ENCODE measurements at regions not wholly inside any gene's neighbourhood (a gene's known extent, or its start where the extent isn't known, plus 50 kb on each side); places are given as distances from the start of the nearest gene placed in this dataset.
"Not testable (repeated sequence)": the region's sequence is repeated elsewhere in the genome, so short reads cannot be mapped to it uniquely, and the experiment has no call there.

GRCh38 chr17:73914536-73915274 is 270.5 kb upstream of the SDK2 start:
- WGBS (ENCODE audit: insufficient coverage, insufficient read length) = no CpG with 5 or more reads among the region's 7 CpGs
- Histone ChIP-seq H3K27me3 (ENCODE audit: control insufficient read depth, insufficient read depth, low read length) (no peaks in the 10 kb centered on the region; the same call in 1 of the 2 replicates), H3K27ac (ENCODE audit: low read length) (no peak overlapping the region), H3K9me3 (ENCODE audit: control insufficient read depth, insufficient read depth, low read length) (no peaks in the 10 kb centered on the region), H3K36me3 (ENCODE audit: control insufficient read depth, insufficient read depth, low read length) (no peaks in the 10 kb centered on the region), H3K4me1 (ENCODE audit: control insufficient read depth, insufficient read depth, low read length) (no peaks in the 10 kb centered on the region), H3K4me3 (ENCODE audit: low read length) (no peak overlapping the region)
- DNase-seq (ENCODE audit: low read depth, low spot score) = no peak

GRCh38 chr17:73919033-73919432 is 274.8 kb upstream of the SDK2 start:
- no CpG with 5 or more reads among the region's 3 CpGs for WGBS (ENCODE audit: insufficient coverage, insufficient read length)
- not testable (repeated sequence) for H3K9me3 ChIP-seq (ENCODE audit: control insufficient read depth, insufficient read depth, low read length); H3K4me1 ChIP-seq (ENCODE audit: control insufficient read depth, insufficient read depth, low read length); H3K4me3 ChIP-seq (ENCODE audit: low read length); H3K27ac ChIP-seq (ENCODE audit: low read length); H3K27me3 ChIP-seq (ENCODE audit: control insufficient read depth, insufficient read depth, low read length); DNase-seq (ENCODE audit: low read depth, low spot score); H3K36me3 ChIP-seq (ENCODE audit: control insufficient read depth, insufficient read depth, low read length)

- no peak for DNase-seq (ENCODE audit: low read depth, low spot score)
- WGBS (ENCODE audit: insufficient coverage, insufficient read length) = no CpG with 5 or more reads among the region's 2 CpGs
- no peaks in the 10 kb centered on the region for H3K9me3 ChIP-seq (ENCODE audit: control insufficient read depth, insufficient read depth, low read length)
- H3K27ac ChIP-seq (ENCODE audit: low read length) = no peak overlapping the region
- H3K4me1 ChIP-seq (ENCODE audit: control insufficient read depth, insufficient read depth, low read length) = no peaks in the 10 kb centered on the region
- no peaks in the 10 kb centered on the region for H3K27me3 ChIP-seq (ENCODE audit: control insufficient read depth, insufficient read depth, low read length)
- no peak overlapping the region for H3K4me3 ChIP-seq (ENCODE audit: low read length)
- H3K36me3 ChIP-seq (ENCODE audit: control insufficient read depth, insufficient read depth, low read length) = no peaks in the 10 kb centered on the region
These were observed 277.1 kb upstream of the SDK2 start for GRCh38 chr17:73921306-73921705.

- Histone ChIP-seq H3K27ac (ENCODE audit: low read length) (no peak overlapping the region), H3K27me3 (ENCODE audit: control insufficient read depth, insufficient read depth, low read length) (no peaks in the 10 kb centered on the region), H3K36me3 (ENCODE audit: control insufficient read depth, insufficient read depth, low read length) (no peaks in the 10 kb centered on the region), H3K4me1 (ENCODE audit: control insufficient read depth, insufficient read depth, low read length) (no peaks in the 10 kb centered on the region), H3K9me3 (ENCODE audit: control insufficient read depth, insufficient read depth, low read length) (no peaks in the 10 kb centered on the region), H3K4me3 (ENCODE audit: low read length) (no peak overlapping the region)
- no peak for DNase-seq (ENCODE audit: low read depth, low spot score)
- no CpG with 5 or more reads among the region's 10 CpGs for WGBS (ENCODE audit: insufficient coverage, insufficient read length)
These were observed 279.2 kb upstream of the RPL38 start for GRCh38 chr17:73924114-73924908.

GRCh38 chr17:73924909-73925186 is 278.6 kb upstream of the RPL38 start:
- H3K27ac ChIP-seq (ENCODE audit: low read length) = no peak overlapping the region
- no peak for DNase-seq (ENCODE audit: low read depth, low spot score)
- no peaks in the 10 kb centered on the region for H3K27me3 ChIP-seq (ENCODE audit: control insufficient read depth, insufficient read depth, low read length)
- H3K4me3 ChIP-seq (ENCODE audit: low read length) = no peak overlapping the region
- no peaks in the 10 kb centered on the region for H3K4me1 ChIP-seq (ENCODE audit: control insufficient read depth, insufficient read depth, low read length)
- no peaks in the 10 kb centered on the region for H3K9me3 ChIP-seq (ENCODE audit: control insufficient read depth, insufficient read depth, low read length)
- no peaks in the 10 kb centered on the region for H3K36me3 ChIP-seq (ENCODE audit: control insufficient read depth, insufficient read depth, low read length)

GRCh38 chr17:73929860-73930430 is 273.5 kb upstream of the RPL38 start:
- Histone ChIP-seq H3K27me3 (ENCODE audit: control insufficient read depth, insufficient read depth, low read length) (no peaks in the 10 kb centered on the region), H3K9me3 (ENCODE audit: control insufficient read depth, insufficient read depth, low read length) (no peaks in the 10 kb centered on the region), H3K27ac (ENCODE audit: low read length) (no peak overlapping the region), H3K4me1 (ENCODE audit: control insufficient read depth, insufficient read depth, low read length) (0 out of 2 replicates have a peak, but pooled peaks cover 1% of the 10 kb centered on the region), H3K4me3 (ENCODE audit: low read length) (no peak overlapping the region), H3K36me3 (ENCODE audit: control insufficient read depth, insufficient read depth, low read length) (no peaks in the 10 kb centered on the region)
- no CpG with 5 or more reads among the region's 8 CpGs for WGBS (ENCODE audit: insufficient coverage, insufficient read length)
- DNase-seq (ENCODE audit: low read depth, low spot score) = no peak

GRCh38 chr17:73932216-73932749 is 271.2 kb upstream of the RPL38 start:
- no peaks in the 10 kb centered on the region for H3K27me3 ChIP-seq (ENCODE audit: control insufficient read depth, insufficient read depth, low read length)
- 0 out of 2 replicates have a peak, but pooled peaks cover 1% of the 10 kb centered on the region for H3K4me1 ChIP-seq (ENCODE audit: control insufficient read depth, insufficient read depth, low read length)
- H3K9me3 ChIP-seq (ENCODE audit: control insufficient read depth, insufficient read depth, low read length) = no peaks in the 10 kb centered on the region
- H3K27ac ChIP-seq (ENCODE audit: low read length) = no peak overlapping the region
- H3K36me3 ChIP-seq (ENCODE audit: control insufficient read depth, insufficient read depth, low read length) = no peaks in the 10 kb centered on the region
- H3K4me3 ChIP-seq (ENCODE audit: low read length) = no peak overlapping the region
- no peak for DNase-seq (ENCODE audit: low read depth, low spot score)
- WGBS (ENCODE audit: insufficient coverage, insufficient read length) = no CpG with 5 or more reads among the region's 9 CpGs

GRCh38 chr17:73933164-73933766 is 270.2 kb upstream of the RPL38 start:
- no peak for DNase-seq (ENCODE audit: low read depth, low spot score)
- no CpG with 5 or more reads among the region's 8 CpGs for WGBS (ENCODE audit: insufficient coverage, insufficient read length)
- Histone ChIP-seq H3K27ac (ENCODE audit: low read length) (no peak overlapping the region), H3K27me3 (ENCODE audit: control insufficient read depth, insufficient read depth, low read length) (no peaks in the 10 kb centered on the region), H3K9me3 (ENCODE audit: control insufficient read depth, insufficient read depth, low read length) (no peaks in the 10 kb centered on the region), H3K4me1 (ENCODE audit: control insufficient read depth, insufficient read depth, low read length) (0 out of 2 replicates have a peak, but pooled peaks cover 1% of the 10 kb centered on the region), H3K4me3 (ENCODE audit: low read length) (no peak overlapping the region), H3K36me3 (ENCODE audit: control insufficient read depth, insufficient read depth, low read length) (no peaks in the 10 kb centered on the region)

- Histone ChIP-seq H3K36me3 (ENCODE audit: control insufficient read depth, insufficient read depth, low read length) (no peaks in the 10 kb centered on the region), H3K27me3 (ENCODE audit: control insufficient read depth, insufficient read depth, low read length) (no peaks in the 10 kb centered on the region), H3K4me1 (ENCODE audit: control insufficient read depth, insufficient read depth, low read length) (0 out of 2 replicates have a peak, but pooled peaks cover 1% of the 10 kb centered on the region), H3K9me3 (ENCODE audit: control insufficient read depth, insufficient read depth, low read length) (no peaks in the 10 kb centered on the region), H3K4me3 (ENCODE audit: low read length) (no peak overlapping the region), H3K27ac (ENCODE audit: low read length) (no peak overlapping the region)
- DNase-seq (ENCODE audit: low read depth, low spot score) = no peak
These were observed 269.6 kb upstream of the RPL38 start for GRCh38 chr17:73933871-73934270.

GRCh38 chr17:73934696-73935095 is 268.8 kb upstream of the RPL38 start:
- 0 out of 2 replicates have a peak, but pooled peaks cover 1% of the 10 kb centered on the region for H3K4me1 ChIP-seq (ENCODE audit: control insufficient read depth, insufficient read depth, low read length)
- no peak for DNase-seq (ENCODE audit: low read depth, low spot score)
- no peak overlapping the region for H3K4me3 ChIP-seq (ENCODE audit: low read length)
- no peaks in the 10 kb centered on the region for H3K27me3 ChIP-seq (ENCODE audit: control insufficient read depth, insufficient read depth, low read length)
- H3K36me3 ChIP-seq (ENCODE audit: control insufficient read depth, insufficient read depth, low read length) = no peaks in the 10 kb centered on the region
- H3K9me3 ChIP-seq (ENCODE audit: control insufficient read depth, insufficient read depth, low read length) = no peaks in the 10 kb centered on the region
- WGBS (ENCODE audit: insufficient coverage, insufficient read length) = no CpG with 5 or more reads among the region's 2 CpGs
- H3K27ac ChIP-seq (ENCODE audit: low read length) = no peak overlapping the region

Data from iPS DF 6.9 (cell line).